BJ (cell line): ENCODE measurements at regions not wholly inside any gene's neighbourhood (a gene's known extent, or its start where the extent isn't known, plus 50 kb on each side); places are given as distances from the start of the nearest gene placed in this dataset.

Experiments
- CTCF ChIA-PET: fragments of 350-600 bp; formaldehyde crosslinking; extraction: SDS; loops from one replicate; lab custom pipeline; 2021; ENCODE audit warnings: antibody characterized with exemption, inconsistent platforms; lab: Yijun Ruan, JAX
- POLR2A ChIA-PET: fragments of 300-600 bp; sonication (Branson Sonifier 250); formaldehyde crosslinking; extraction: SDS; loops from one replicate; lab custom pipeline; 2021; ENCODE audit warnings: antibody characterized with exemption; lab: Charles Lee
- DNase-seq: peaks from one replicate; pipeline ENCODE4 v3.0.0-alpha.2; 2011; ENCODE audit warnings: low read depth
- H3K27me3 ChIP-seq: 2 replicates; pipeline ENCODE4 v1.6.0; 2011; ENCODE audit warnings: low read length; ENCODE audit not compliant: control insufficient read depth, insufficient read depth
- H3K36me3 ChIP-seq: 2 replicates; pipeline ENCODE4 v1.5.1; 2011; ENCODE audit warnings: low read length; ENCODE audit not compliant: control insufficient read depth, insufficient read depth
- H3K4me3 ChIP-seq: 2 replicates; pipeline ENCODE4 v1.5.1; 2011; ENCODE audit warnings: low read depth, mild to moderate bottlenecking, control low read depth, low read length
- CTCF ChIP-seq: IDR thresholded peaks from 2 replicates; pipeline ENCODE4 v1.5.1; 2011; ENCODE audit warnings: low read depth, mild to moderate bottlenecking, control low read depth, inconsistent platforms, low read length, moderate library complexity; ENCODE audit not compliant: insufficient read depth

GRCh38 chr9:108662091-108662875 lies 193.5 kb downstream of the ACTL7B start:
- H3K36me3 ChIP-seq, result no peaks in the 10 kb centered on the region
- H3K4me3 ChIP-seq, result no peak overlapping the region
- no peak for DNase-seq
- TF ChIP-seq CTCF, result no peak
- no peaks in the 10 kb centered on the region for H3K27me3 ChIP-seq
- ChIA-PET CTCF (interaction anchor here (0.9 to 1.8 kb wide), 3 partner anchors 21 to 97 kb away, joined by 3 to 6 read pairs (median 3); no protein-coding TSS in a partner anchor), POLR2A (no interaction called here)

GRCh38 chr9:108656566-108656965 lies 199.2 kb downstream of the ACTL7B start:
- DNase-seq, result no peak
- no peak overlapping the region for H3K4me3 ChIP-seq
- TF ChIP-seq CTCF, result no peak
- ChIA-PET POLR2A (no interaction called here), CTCF (no interaction called here)
- no peaks in the 10 kb centered on the region for H3K36me3 ChIP-seq
- no peaks in the 10 kb centered on the region for H3K27me3 ChIP-seq

- no peak for DNase-seq
- ChIA-PET POLR2A (no interaction called here), CTCF (no interaction called here)
- H3K4me3 ChIP-seq, result no peak overlapping the region
- H3K36me3 ChIP-seq, result no peaks in the 10 kb centered on the region
- TF ChIP-seq CTCF, result no peak
- no peaks in the 10 kb centered on the region for H3K27me3 ChIP-seq
Measured at GRCh38 chr9:108655818-108656217, 200.0 kb downstream of the ACTL7B start.

GRCh38 chr9:108654566-108654965 lies 201.2 kb downstream of the ACTL7B start:
- Histone ChIP-seq H3K36me3 (no peaks in the 10 kb centered on the region), H3K27me3 (no peaks in the 10 kb centered on the region), H3K4me3 (no peak overlapping the region)
- POLR2A ChIA-PET, result no interaction called here
- CTCF ChIA-PET, result interaction anchor here (0.9 kb wide), 1 partner anchor 1189 kb away, joined by 3 read pairs; no protein-coding TSS in a partner anchor
- no peak for DNase-seq
- no peak for TF ChIP-seq CTCF

GRCh38 chr9:108652851-108653250 lies 202.9 kb downstream of the ACTL7B start:
- Histone ChIP-seq H3K36me3 (no peaks in the 10 kb centered on the region), H3K4me3 (no peak overlapping the region), H3K27me3 (no peaks in the 10 kb centered on the region)
- POLR2A ChIA-PET, result no interaction called here
- no peak for DNase-seq
- CTCF ChIA-PET, result no interaction called here
- TF ChIP-seq CTCF, result no peak
